ENCODE measurements at regions not wholly inside any gene's neighbourhood (a gene's known extent, or its start where the extent isn't known, plus 50 kb on each side); places are given as distances from the start of the nearest gene placed in this dataset.

DNA sequence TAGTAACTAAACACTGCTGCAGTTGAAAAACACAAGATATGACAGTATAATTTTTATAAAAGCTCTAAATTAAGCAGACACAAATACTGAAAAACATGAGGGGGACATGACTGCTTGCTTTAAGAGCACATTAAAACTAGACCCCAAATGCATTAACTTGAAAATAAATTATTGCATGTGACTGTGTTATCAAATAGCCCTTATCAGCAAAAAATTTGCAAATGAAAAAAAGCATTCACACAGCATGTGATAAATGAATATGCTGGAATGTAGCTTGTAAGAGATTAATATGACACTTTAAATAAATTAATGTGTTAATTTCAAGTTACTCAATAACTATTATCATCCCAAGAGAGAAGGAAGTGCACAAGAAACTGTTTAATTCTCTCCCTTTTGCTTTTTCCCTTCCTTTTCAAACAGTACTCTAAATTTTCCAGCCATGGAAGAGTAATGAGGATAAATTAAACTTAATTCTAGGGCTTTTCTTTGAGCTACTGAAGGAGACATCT is 1422.1 kb upstream of the FLRT2 start (continued):
- no peak for TF ChIP-seq ZNF776 (tag by site-specific recombination; IDR thresholded peaks at IDR 0.05; ENCODE audit: borderline replicate concordance)
- no peak for TF ChIP-seq ZNF624 (tag by site-specific recombination; IDR thresholded peaks at IDR 0.05)
- no peak for TF ChIP-seq HOXC10 (CRISPR knock-in tag; IDR thresholded peaks at IDR 0.05)
- TF ChIP-seq SP2 (tag by site-specific recombination; IDR thresholded peaks at IDR 0.05): no peak
- no peak for TF ChIP-seq ZNF747 (tag by site-specific recombination; IDR thresholded peaks at IDR 0.05)
- TF ChIP-seq ZNF837 (tag by site-specific recombination; IDR thresholded peaks at IDR 0.05): no peak
- no peak for TF ChIP-seq FEZF1 (tag by site-specific recombination; IDR thresholded peaks at IDR 0.05)

DNA sequence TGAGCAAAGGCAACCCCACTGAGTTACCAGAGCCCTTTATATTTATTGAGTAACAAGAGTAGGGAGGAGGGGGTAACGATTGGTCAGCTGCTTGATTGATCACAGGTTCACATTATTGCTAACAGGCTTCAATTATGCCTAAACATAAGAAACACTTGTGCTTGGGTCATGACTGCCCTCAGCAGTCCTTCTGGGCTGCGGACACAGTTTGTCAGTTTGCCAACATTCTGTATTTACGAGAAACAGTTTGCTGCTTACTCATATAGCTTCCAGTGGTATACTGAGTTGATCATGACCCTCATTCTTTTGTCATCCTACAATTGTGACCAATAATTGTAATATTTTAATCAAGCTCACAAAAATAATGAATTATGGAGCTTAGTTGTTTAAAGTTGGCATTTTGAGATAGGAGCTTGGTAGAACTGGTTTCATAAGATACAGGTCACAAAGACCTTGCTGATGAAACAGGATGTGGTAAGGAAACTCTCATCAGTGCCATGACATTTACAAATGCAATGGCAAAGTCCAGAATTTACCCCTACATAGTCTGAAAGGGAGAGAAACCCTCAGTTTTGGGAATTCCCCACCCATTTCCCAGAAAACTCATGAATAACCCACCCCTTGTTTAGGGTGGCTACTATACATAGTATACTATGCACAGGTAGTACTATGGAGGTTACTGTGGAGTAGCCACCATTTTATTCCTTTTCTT is 1421.0 kb upstream of the FLRT2 start:
- Histone ChIP-seq H3K4me3 (ENCODE audit: low read depth, low read length) (no peak overlapping the region), H3K9me3 (ENCODE audit: control insufficient read depth, insufficient read depth, low read depth, low read length) (no peaks in the 10 kb centered on the region), H3K27ac (ENCODE audit: extremely low read depth, low read depth, low read length) (no peak overlapping the region), H3K4me1 (ENCODE audit: control insufficient read depth, insufficient read depth, low read length) (no peaks in the 10 kb centered on the region), H3K36me3 (ENCODE audit: control insufficient read depth in 2 of 2, insufficient read depth in 1 of 2, low read length in 2 of 2) (no peaks in the 10 kb centered on the region)
- CTCF ChIA-PET: no interaction called here
- TF ChIP-seq ZNF670 (tag by site-specific recombination; IDR thresholded peaks at IDR 0.05; ENCODE audit: low read depth) (no peak), HOXA7 (CRISPR knock-in tag; IDR thresholded peaks at IDR 0.05; ENCODE audit: borderline replicate concordance) (no peak), ZFP3 (tag by site-specific recombination; IDR thresholded peaks at IDR 0.05; ENCODE audit: low read depth) (no peak), ZNF211 (tag by site-specific recombination; IDR thresholded peaks at IDR 0.05; ENCODE audit: low read depth) (no peak), ZNF677 (tag by site-specific recombination; IDR thresholded peaks at IDR 0.05) (no peak), ZBTB8A (tag by site-specific recombination; IDR thresholded peaks at IDR 0.05) (no peak), GFI1B (tag by site-specific recombination; IDR thresholded peaks at IDR 0.05) (no peak), ZNF626 (tag by site-specific recombination; IDR thresholded peaks at IDR 0.05) (no peak), ZBTB21 (tag by site-specific recombination; IDR thresholded peaks at IDR 0.05) (no peak), ZNF366 (tag by site-specific recombination; conservative IDR thresholded peaks at IDR 0.05) (no peak), ZNF121 (tag by site-specific recombination; IDR thresholded peaks at IDR 0.05) (no peak), ZNF701 (tag by site-specific recombination; IDR thresholded peaks at IDR 0.05) (no peak), SP3 (tag by site-specific recombination; IDR thresholded peaks at IDR 0.05) (no peak), OSR2 (tag by site-specific recombination; IDR thresholded peaks at IDR 0.05) (no peak), ZNF48 (tag by site-specific recombination; IDR thresholded peaks at IDR 0.05) (no peak), ZNF394 (tag by site-specific recombination; IDR thresholded peaks at IDR 0.05; ENCODE audit: borderline replicate concordance) (no peak), YY1 (tag by site-specific recombination; IDR thresholded peaks at IDR 0.05) (no peak), ZNF544 (tag by site-specific recombination; IDR thresholded peaks at IDR 0.05) (no peak), WT1 (tag by site-specific recombination; IDR thresholded peaks at IDR 0.05) (no peak)
- TF ChIP-seq, protein P1, sequence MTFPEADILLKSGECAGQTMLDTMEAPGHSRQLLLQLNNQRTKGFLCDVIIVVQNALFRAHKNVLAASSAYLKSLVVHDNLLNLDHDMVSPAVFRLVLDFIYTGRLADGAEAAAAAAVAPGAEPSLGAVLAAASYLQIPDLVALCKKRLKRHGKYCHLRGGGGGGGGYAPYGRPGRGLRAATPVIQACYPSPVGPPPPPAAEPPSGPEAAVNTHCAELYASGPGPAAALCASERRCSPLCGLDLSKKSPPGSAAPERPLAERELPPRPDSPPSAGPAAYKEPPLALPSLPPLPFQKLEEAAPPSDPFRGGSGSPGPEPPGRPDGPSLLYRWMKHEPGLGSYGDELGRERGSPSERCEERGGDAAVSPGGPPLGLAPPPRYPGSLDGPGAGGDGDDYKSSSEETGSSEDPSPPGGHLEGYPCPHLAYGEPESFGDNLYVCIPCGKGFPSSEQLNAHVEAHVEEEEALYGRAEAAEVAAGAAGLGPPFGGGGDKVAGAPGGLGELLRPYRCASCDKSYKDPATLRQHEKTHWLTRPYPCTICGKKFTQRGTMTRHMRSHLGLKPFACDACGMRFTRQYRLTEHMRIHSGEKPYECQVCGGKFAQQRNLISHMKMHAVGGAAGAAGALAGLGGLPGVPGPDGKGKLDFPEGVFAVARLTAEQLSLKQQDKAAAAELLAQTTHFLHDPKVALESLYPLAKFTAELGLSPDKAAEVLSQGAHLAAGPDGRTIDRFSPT (tag by site-specific recombination; IDR thresholded peaks at IDR 0.05): no peak
- POLR2A ChIA-PET: no interaction called here
